Breast epithelium (tissue), 3 donors: ENCODE measurements at regions not wholly inside any gene's neighbourhood (a gene's known extent, or its start where the extent isn't known, plus 50 kb on each side); places are given as distances from the start of the nearest gene placed in this dataset.

Experiments used
- POLR2A ChIP-seq: fragments of 450-650 bp; IDR thresholded peaks from one replicate; pipeline ENCODE4 v1.6.1; 2016; ENCODE audit warnings: antibody characterized with exemption, mild to moderate bottlenecking, moderate library complexity
- POLR2AphosphoS5 ChIP-seq, 3 donors: sonication (generic); formaldehyde crosslinking; IDR thresholded peaks; one replicate each; pipeline ENCODE4 v1.6.1; 2017; ENCODE audit warnings: antibody characterized with exemption in 3 of 3
- TF ChIP-seq, protein P1 (sequence below), 3 donors: fragments of 450-650 bp; IDR thresholded peaks; one replicate each; pipeline ENCODE4 v1.5.1; 2016 to 2017; ENCODE audit warnings: antibody characterized with exemption in 3 of 3, mild to moderate bottlenecking in 3 of 3, moderate library complexity in 3 of 3

DNA sequence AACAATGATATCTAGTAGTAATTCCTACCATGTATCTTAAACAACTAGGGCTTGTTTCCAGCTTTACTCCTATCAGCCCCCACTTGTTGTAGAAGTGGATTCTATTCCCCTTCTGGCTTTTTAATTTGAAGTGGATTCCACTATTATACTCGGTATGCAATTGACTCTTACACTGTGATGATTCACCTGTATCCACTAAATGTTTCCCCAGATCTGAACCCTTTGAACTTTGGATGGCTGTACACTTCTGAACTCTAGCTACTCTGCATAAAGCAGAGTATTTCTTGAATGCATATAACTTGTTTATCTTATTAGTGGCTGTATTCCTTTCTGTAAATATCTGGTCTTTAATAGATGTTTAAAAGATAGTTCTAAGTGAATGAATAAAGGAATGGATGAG is 538.4 kb upstream of the NRSN1 start:
- TF ChIP-seq, protein P1, sequence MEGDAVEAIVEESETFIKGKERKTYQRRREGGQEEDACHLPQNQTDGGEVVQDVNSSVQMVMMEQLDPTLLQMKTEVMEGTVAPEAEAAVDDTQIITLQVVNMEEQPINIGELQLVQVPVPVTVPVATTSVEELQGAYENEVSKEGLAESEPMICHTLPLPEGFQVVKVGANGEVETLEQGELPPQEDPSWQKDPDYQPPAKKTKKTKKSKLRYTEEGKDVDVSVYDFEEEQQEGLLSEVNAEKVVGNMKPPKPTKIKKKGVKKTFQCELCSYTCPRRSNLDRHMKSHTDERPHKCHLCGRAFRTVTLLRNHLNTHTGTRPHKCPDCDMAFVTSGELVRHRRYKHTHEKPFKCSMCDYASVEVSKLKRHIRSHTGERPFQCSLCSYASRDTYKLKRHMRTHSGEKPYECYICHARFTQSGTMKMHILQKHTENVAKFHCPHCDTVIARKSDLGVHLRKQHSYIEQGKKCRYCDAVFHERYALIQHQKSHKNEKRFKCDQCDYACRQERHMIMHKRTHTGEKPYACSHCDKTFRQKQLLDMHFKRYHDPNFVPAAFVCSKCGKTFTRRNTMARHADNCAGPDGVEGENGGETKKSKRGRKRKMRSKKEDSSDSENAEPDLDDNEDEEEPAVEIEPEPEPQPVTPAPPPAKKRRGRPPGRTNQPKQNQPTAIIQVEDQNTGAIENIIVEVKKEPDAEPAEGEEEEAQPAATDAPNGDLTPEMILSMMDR (IDR thresholded peaks at IDR 0.05), result no peak
- TF ChIP-seq POLR2A, result no peak
- no peak for TF ChIP-seq POLR2AphosphoS5 (IDR thresholded peaks at IDR 0.05)
